HG03575 (cell line): ENCODE measurements at regions not wholly inside any gene's neighbourhood (a gene's known extent, or its start where the extent isn't known, plus 50 kb on each side); places are given as distances from the start of the nearest gene placed in this dataset.

Source experiments
- ATAC-seq: cut with Tn5 transposase; IDR thresholded peaks from one replicate; pipeline ENCODE4 v1.9.1; 2021; ENCODE audit not compliant: unreplicated experiment, insufficient number of reproducible peaks, low FRiP score; ENCODE audit errors: extremely low read depth

DNA sequence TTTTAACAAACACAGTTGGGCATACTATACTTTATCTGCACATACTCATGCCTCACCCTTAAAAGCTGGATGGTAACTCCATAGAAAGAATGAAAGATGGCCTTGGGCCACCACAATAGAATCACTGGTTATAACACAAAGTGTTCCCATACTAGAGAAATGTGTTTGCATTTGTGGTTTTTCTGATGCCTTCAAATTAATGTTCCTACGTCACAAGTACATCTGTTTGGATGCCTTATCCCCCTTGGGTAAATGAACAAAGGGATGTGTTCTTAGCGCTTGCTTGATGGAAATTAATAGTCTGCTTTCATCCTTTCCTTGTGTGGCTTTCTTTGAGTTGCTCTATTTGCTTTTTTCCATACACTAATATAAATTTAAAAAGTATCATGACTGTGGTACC is 291.1 kb upstream of the PDE4D start:
- ATAC-seq, result no peak

DNA sequence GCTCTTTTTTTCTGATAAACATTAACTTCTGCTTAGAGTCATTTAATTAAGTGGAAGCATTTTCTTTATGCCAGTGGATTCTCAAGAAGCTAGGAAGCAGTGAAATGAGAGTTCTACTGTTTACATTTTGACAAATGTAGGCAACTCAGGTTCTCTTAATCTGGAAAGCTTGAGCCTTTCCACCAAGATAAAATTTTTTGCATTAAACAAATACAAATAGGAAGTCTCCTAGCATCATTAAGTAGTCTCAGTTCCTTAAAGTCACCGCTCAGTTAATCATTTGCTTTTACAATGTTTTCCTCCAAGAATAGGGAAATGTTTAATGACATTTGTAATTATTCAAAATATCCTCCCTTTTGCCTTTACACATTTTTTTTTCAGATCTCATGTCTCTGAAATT is 290.4 kb upstream of the PDE4D start:
- ATAC-seq, result no peak

DNA sequence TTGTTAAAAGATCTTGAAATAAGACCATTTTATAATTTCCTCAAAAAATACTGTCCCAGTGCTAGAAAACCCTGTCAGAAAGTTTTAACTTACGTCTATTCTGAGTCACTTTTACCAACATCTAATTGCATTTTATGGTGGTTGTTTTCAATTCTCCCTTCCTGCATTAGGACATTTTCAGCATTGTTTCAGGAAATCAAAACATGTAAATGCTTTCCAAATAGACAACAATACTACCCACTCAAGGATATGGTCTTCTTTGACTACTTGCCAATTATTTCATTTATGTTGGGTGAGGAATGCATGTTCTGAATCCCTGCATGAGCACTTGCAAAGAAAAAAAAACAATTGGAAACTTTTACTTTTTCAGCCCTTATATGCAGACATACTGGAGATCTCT is 284.6 kb upstream of the PDE4D start:
- no peak for ATAC-seq

DNA sequence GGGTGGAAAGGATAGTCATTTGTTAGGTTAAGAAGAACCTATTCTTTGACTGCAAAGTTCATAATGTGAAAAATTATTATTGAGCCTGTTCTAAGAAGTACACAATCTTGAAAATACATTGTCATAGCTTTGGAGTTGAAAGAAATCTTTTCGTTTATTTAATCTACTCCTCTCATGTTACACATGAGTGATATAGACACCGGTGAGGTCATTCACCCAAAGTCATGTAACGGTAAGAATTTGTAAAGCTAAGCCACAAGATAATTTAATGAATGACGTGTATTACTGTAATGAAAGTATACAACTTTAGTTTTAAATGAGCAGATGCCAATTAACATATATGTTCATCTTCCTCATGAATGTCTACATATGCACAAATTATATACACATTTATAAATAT is 284.1 kb upstream of the PDE4D start:
- no peak for ATAC-seq

DNA sequence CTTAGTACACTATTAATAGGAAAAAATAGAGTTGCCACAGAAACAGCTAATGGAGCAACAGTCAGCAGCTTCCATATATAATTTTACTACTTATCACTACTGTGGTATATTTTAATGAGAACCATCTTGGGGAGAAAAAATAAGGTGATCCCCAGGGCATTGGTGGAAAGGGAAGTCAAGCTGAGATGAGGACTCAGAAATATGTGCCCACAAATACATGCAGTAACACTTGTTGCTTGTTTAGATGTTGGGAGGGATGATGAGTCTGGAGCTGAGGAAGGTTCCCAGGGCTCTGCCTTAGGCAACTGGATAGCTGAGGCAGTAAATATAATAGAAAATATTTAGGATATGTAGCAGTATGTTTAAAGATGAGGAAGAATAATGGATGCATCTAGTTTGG is 280.1 kb upstream of the PDE4D start:
- ATAC-seq, result no peak

DNA sequence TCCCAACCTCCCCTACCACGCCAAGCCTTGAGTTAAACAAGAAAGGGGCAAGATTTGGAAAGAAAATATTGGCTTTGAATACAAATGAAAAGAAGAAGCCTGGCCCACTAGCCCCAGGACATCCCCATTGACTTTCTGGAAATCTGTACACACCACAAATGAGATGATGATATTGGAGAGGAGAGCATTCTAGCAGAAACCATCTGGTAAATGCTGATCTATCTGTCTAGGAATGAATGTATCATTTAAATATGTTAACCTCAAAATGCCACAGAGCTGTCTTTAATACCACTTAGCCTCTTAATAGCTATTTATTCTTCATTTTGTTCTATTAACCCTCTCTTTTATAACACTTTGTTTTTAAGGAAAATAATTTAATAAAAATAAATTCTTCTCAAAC is 270.2 kb upstream of the PDE4D start:
- ATAC-seq, result no peak

DNA sequence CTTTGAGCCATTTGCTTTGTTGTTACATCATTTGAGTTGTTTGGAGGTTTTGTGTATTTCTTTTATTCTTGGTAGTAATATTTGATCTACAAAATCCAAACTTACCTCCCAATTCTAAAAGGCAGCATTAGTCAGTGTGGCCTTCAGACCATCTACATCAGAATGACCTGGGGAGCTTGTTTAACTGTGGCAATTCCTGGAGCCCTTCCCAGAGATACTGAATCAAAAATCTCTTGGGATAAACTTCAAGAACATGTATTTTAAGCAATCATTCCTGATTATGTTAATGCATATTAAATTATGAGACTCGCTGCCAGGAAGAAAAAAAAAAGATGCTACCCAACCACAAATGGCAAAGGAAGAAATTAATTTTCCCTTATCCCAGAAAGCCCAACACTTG is 268.9 kb upstream of the PDE4D start:
- no peak for ATAC-seq

DNA sequence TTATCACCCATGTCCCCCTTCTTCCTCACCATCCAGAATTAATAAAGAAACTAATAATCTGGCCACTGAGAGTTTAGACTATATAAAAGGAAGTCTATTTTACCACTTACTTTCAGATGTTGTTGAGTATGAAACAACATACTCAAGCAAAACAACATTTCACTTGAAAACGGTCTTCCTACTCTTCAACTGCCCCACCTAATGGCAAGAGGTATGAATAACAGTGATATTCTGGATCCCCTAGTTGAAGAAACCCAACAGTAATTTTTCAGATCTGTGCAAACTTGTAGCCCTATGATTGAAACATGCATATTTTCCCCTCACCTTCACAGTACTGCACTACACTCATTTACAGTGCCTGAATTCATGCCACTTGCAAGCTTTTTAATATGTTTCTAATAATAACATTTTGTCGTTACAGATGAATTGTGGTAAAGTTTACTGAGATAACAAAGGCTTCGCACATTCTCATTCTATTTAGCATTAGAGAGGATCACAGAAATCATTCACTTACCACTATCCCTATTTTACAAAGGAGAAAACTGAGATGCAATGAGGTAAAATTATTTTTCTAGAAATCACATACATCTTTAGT is 267.9 kb upstream of the PDE4D start:
- ATAC-seq, result no peak

DNA sequence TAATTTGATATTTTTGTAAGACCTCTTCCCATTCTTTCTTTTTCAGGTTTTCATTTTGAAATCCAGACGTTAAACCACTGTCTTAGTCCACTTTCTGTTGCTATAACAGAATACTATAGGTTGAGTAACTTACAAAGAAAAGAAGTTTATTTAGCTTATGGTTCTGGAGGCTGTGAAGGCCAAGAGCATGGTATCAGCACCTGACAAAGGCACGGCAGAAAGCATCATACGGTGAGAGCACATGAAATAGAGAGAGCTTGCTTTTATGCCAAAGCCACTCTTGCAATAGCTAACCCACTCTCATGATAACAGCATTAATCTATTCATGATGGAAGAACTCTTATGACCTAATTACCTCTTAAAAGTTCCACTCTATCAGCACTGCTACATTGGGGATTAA is 255.6 kb upstream of the PDE4D start:
- no peak for ATAC-seq

DNA sequence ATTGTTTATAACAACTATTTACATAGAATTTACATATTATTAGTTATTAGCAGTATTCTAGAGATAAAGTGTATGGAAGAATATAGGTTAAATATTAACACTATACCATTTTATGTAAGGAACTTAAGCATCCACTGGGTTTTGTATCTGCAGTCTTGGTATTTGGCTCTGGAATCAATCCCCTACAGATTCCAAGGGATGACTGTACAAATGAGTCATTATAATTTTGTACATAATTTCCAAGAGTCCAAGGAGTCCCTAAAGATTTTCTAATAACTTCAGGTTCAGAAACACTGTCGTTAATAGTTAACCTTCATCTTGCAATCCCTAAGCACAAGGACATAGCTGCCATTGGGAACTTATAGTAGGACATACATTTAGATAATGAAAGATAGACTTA is 254.8 kb upstream of the PDE4D start:
- no peak for ATAC-seq

DNA sequence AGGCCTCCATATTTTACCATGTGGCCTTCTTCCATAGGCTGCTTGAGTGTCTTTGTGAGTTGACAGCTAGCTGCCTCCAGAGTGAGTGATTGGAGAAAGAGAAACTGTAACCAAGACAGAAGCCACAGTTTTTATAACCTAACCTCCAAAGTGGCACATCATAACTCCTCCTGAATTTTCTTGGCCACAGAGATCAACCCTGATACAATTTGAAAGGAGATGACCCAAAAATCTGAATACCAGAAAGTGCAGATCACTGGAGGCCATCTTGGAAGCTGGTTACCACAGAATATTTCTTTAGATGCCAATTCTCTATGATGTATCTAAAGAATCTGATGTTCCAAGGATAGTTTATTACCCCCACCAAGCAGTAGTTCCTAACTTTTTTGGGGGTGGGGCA is 254.3 kb upstream of the PDE4D start:
- no peak for ATAC-seq

DNA sequence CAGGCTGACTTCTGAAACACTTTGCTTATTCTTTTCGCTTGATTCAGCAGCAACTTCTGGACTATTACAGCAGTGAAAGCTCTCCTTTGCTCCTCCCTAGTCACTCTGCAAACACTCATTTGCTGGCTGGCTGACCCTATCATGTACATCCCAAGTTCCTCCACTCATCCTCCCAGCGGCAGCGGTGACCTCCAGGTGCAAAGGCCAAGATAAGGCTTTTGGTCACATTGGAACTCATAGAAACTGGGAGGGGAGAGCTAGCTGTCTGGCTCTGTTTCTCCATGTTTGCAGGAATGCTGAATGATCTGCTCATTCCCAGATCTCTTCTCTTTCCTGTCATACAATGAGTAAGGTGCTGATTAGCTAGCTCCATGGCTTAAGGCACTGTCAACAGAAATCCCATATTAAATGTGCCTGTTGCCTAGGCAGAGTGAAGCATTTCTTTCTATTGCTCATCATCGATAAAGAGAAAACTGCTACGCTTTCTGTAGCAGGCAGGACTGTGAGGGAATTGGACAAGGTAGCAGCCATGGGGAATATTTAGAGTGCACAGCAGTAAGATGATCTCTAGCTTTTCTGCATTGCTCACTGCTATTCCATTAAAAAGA is 250.5 kb upstream of the PDE4D start:
- ATAC-seq, result no peak

DNA sequence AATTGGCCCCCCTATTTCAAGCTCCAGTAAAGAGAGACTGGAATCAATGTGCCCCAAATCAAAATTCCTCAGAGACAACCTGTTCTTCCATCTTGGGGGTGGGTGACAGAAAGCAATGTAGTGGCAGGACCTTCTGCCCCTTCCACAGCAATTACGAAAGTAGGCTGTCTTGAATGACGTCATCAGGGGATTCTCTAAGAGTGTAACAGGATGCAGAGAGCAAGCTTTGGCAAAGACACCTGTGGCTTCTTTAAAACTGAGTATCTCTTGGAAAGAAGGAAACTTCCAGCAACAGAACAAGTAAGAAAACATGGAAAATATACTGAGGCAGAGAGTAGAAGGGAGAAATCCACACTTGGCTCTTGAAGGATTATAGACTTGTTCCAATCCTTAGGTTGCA is 247.6 kb upstream of the PDE4D start:
- ATAC-seq, result no peak

DNA sequence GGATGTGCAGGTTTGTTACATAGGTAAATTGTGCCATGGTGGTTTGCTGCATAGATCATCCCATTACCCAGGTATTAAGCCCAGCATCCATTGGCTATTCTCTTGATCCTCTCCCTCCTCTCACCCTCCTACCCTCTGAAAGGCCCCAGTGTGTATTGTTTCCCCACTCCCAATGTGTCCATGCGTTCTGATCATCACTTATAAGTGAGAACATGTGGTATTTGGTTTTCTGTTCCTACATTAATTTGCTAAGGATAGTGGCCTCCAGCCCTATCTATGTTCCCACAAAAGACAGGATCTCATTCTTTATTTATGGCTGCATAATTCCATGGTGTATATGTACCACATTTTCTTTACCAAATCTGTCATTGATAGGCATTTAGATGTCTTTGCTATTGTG is 243.3 kb upstream of the PDE4D start:
- no peak for ATAC-seq

DNA sequence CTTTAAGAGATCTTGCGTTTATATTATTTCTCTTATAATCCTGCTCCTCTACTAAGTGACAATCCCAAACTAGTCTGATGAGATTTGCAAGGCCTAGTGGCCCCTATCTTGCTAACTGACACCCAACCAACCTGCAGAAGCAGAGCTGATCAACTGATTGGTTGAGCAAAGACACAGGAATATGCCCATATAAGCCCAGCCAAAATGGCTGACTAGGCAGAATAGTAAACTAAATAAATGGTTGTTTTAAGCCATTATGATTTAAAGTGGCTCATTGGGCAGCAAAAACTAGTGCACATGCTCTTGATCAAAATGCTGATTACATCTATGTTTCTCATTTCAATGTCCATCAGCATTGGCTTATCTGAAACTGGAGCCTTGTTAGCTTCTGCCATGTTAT is 238.0 kb upstream of the PDE4D start:
- no peak for ATAC-seq

DNA sequence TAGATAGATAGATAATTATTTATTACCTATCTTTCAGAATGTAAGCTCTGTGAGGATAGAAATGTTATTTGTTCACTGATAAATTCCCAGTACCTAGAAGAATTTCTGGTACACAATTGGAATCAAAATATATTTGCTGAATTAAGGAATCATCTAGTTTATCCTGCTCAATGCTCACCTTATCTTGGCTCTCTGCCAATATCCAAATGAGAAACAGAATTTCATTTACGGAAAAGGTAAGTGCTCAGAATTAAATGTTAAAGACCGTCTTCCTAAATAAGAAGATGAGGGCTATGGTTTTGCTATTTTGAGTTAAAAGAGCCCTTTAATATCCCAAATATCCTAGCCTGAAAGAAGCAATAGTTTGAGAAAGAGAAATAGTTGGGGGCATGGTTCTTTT is 232.1 kb upstream of the PDE4D start:
- no peak for ATAC-seq

DNA sequence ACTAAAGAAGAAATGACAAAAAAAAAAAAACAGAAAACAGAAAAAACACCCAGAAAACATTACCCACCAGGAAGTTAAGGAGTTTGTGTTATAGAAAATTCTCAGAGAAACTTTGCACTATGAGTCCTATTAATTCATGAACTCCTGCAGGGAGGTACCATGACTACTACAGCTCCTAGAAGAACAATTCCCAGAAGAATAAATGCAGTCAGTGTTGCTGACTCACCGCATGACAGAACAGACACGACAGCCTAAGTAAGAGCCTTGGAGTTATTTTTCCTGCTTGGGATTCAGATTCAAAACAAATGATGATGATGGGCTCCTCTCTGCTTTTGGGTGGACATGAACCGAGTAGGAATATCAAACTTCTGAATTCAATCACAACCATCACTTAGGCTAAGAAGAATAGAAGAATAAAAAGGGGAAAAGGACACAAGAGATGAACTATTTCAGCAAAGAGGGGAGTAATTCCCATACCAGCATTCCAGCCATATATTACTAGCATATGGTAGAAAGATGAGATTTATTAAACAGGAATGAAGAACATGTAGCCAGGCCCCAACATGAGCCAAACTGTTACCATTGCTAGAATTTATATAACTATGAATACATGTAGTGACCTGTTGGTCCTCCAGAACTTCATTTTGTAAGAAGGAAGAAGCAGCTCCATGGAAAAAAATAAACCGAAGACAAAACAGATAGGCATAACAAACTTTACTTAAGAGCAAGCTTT is 209.6 kb upstream of the PDE4D start:
- ATAC-seq, result no peak

DNA sequence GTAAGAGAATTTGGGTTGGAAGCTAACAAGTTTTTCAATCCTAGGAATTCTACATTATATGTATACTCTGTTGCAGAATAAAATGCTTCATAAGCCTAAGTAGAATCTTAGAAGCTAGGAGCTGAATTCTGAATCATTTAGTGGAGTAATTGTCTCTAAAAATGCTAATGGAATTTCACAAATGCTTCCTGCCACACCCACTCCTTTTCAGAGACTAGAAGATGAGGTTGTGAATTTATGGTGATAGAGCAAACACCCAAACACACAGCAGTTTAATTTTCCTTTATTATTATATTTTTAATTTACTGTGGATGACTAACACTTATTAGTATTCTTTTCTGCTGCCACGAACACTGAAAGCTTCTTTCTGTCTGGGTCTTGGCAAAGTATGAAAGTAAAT is 208.0 kb upstream of the PDE4D start:
- ATAC-seq, result no peak

DNA sequence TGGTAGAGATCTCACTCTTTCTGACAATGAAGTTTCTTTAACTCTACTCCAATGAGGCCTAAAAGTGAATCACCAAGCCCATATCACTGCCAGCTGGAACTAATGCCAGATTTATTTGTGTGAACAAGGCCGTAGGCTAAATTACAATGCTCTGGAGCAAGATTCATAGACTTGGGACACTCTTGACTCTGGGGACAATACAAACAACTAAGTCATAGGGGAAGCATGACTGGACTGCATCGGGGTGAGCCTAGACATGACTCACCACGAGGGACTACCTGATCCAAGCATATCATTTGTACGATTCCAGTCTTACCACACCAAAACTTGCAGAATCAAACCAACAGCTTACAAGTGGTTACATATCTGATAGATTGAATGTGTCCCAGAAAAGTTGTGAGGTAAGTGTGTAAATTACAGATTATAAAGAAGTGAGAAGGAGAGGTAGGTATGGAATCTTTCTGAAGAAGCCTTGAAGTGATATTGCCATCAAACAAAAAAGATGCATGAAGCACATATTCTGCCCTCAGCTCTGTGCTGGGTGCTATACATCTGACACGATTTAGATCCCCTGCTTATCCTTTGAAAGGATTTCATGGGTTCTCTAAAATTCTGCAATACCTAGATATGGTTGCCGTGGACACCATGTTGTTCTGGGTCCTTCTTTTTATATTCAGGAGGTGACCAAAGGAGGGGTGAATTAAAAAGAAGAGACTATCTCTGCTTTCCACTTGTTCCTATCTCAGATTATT is 199.3 kb upstream of the PDE4D start:
- no peak for ATAC-seq

DNA sequence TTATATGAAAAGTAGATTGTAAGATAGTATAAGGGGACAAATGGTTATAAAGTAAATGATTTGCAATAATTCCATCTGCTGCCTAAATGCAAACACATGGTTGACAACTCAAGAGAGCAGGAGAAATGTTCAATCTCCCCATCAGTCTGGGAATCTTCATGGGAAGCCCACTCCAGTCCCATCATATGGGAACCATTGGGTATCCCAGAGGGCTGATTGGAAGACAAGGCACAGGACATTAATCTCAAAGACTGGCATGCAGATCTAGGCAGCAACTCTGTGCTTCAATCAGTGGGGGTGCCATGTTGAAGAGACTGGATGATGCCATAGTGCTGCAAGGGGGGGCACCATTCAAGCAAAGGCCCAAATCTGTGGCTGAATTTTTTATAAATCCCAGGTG is 193.1 kb upstream of the PDE4D start:
- ATAC-seq, result no peak
